ENCODE measurements at regions not wholly inside any gene's neighbourhood (a gene's known extent, or its start where the extent isn't known, plus 50 kb on each side); places are given as distances from the start of the nearest gene placed in this dataset.

GRCh38 chr20:3340443-3340842, 67.0 kb downstream of the DNAAF9 start:
- Mint-ChIP-seq H3K27ac (no peak overlapping the region), H3K27me3 (ENCODE audit: insufficient read depth) (no peaks in the 10 kb centered on the region), H3K4me1 (ENCODE audit: low read depth) (peaks cover 10% of the 10 kb centered on the region), H3K4me3 (no peak overlapping the region), H3K36me3 (ENCODE audit: low read depth) (peaks cover 41% of the 10 kb centered on the region), H3K9me3 (no peaks in the 10 kb centered on the region)
- TF ChIP-seq, protein P1, sequence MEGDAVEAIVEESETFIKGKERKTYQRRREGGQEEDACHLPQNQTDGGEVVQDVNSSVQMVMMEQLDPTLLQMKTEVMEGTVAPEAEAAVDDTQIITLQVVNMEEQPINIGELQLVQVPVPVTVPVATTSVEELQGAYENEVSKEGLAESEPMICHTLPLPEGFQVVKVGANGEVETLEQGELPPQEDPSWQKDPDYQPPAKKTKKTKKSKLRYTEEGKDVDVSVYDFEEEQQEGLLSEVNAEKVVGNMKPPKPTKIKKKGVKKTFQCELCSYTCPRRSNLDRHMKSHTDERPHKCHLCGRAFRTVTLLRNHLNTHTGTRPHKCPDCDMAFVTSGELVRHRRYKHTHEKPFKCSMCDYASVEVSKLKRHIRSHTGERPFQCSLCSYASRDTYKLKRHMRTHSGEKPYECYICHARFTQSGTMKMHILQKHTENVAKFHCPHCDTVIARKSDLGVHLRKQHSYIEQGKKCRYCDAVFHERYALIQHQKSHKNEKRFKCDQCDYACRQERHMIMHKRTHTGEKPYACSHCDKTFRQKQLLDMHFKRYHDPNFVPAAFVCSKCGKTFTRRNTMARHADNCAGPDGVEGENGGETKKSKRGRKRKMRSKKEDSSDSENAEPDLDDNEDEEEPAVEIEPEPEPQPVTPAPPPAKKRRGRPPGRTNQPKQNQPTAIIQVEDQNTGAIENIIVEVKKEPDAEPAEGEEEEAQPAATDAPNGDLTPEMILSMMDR (IDR thresholded peaks at IDR 0.05): no peak
- DNase-seq: no peak

DNA sequence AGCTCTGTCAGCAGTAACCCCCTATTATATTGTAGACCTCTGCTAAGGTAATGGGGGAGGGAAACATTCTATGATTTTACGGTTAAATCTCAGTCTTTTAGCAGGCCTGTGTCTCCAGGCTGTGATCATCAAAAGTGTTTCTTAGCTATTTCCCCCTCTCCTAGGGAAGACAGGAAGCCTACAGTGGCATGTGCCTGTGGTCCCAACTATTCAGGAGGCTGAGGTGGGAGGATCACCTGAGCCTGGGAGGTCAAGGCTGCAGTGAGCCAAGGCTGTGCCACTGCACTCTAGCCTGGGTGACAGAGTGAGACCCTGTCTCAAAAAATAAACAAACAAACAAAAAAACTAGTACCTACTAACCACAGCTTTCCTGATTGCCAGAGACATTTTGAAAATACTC, 67.9 kb downstream of the DNAAF9 start:
- Mint-ChIP-seq H3K4me3 (no peak overlapping the region), H3K36me3 (ENCODE audit: low read depth) (peaks cover 41% of the 10 kb centered on the region)
- TF ChIP-seq, protein P1 (IDR thresholded peaks at IDR 0.05): no peak

DNA sequence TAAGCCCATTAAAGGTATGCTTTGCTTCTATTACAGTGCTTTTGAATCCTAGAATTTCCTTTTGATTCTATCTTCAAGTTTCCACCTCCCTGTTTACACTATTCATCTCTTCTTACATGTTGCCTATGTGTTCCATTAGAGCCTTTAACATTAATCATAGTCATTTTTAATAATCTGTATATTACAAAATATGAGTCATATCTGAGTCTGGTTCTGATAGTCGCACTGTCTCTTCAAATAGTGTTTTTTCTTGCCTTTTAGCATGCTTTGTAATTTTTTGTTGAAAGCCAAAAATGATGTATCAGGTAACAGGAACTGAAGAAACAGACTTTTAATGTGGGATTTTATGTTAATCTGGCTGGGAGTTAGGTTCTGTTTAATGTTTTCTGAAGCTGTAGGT, 68.4 kb downstream of the DNAAF9 start:
- DNase-seq: no peak
- H3K9me3 Mint-ChIP-seq: no peaks in the 10 kb centered on the region
- no peak overlapping the region for H3K4me3 Mint-ChIP-seq
- peaks cover 10% of the 10 kb centered on the region for H3K4me1 Mint-ChIP-seq (ENCODE audit: low read depth)
- H3K36me3 Mint-ChIP-seq (ENCODE audit: low read depth): peaks cover 41% of the 10 kb centered on the region
- no peaks in the 10 kb centered on the region; the same call in 1 of the 2 replicates for H3K27me3 Mint-ChIP-seq (ENCODE audit: insufficient read depth)
- TF ChIP-seq, protein P1 (IDR thresholded peaks at IDR 0.05): no peak
- H3K27ac Mint-ChIP-seq: no peak overlapping the region

More for the DNA sequence above, 67.9 kb downstream of the DNAAF9 start:
- no peak for DNase-seq
- Mint-ChIP-seq H3K9me3 (no peaks in the 10 kb centered on the region), H3K27me3 (ENCODE audit: insufficient read depth) (no peaks in the 10 kb centered on the region), H3K4me1 (ENCODE audit: low read depth) (peaks cover 10% of the 10 kb centered on the region), H3K27ac (no peak overlapping the region)

DNA sequence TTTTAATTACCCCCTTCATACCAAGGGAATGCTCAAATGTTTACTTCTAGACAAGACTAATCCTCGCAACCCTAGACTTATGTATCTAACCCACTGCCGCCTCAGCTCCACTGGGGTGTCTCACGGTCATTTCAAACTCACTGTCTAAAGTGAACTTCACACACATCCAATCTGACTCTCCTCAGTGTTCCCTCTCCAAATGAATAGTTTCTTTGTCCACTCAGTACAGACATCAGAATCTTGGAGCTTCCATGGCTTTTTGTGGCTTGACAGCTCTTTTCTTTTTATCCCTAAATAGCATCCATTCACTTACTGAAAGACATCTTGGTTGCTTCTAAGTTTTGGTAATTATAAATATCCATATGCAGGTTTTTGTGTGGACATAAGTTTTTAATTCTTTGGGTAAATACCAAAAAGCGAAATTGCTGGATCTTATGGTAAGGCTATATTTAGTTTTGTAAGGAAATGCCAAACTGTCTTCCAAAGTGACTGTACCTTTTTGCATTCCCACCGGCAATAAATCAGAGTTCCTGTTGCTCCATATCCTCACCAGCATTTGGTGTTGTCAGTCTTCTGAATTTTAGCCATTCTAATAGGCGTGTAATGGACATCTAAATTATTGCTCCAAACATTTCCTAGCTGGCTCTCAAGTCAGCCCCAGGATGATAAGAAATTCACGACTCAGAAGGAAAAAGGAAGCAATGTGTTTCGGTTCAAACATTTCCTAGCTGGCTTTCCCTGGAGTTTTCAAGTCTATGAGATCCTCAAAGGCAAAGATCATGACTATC, 73.1 kb downstream of the DNAAF9 start:
- Mint-ChIP-seq H3K27me3 (ENCODE audit: insufficient read depth) (no peaks in the 10 kb centered on the region; the same call in 1 of the 2 replicates), H3K9me3 (no peaks in the 10 kb centered on the region), H3K4me1 (ENCODE audit: low read depth) (peaks cover 6% of the 10 kb centered on the region), H3K27ac (no peak overlapping the region; the same call in 1 of the 2 replicates), H3K36me3 (ENCODE audit: low read depth) (peaks cover 30% of the 10 kb centered on the region), H3K4me3 (no peak overlapping the region)
- DNase-seq: no peak
- TF ChIP-seq, protein P1 (IDR thresholded peaks at IDR 0.05): no peak

DNA sequence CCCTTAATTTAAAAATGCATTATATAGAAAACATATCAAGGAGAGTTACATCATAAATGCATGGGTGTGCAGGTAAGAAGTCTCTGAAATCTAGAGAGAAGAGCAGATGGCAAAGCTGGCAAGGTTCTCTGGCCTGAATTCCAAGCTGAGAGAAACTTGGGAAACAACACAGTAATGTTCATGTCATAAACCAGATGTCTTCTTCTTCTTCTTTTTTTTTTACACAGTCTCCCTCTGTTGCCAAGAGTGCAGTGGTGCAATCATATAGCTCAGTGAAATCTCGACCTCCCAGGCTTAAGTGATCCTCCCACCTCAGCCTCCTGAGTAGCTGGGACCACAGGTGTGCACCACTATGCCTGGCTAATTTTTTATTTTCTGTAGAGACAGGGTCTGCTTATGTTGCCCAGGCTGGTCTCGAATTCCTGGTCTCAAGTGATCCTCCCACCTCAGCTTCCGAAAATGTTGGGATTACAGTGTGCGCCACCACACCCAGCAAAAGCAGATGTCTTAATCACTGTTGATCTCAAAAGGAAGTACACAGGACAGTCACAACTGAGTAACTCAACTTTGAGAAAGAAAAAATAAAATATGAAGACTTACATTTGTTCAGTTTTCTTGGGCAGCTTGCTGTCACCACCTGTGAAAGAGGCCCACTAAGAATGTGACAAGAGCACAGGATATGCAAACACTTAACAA, 77.3 kb downstream of the DNAAF9 start:
- TF ChIP-seq, protein P1 (IDR thresholded peaks at IDR 0.05): peak; percentile 46
- H3K27ac Mint-ChIP-seq: no peak overlapping the region
- no peaks in the 10 kb centered on the region for H3K9me3 Mint-ChIP-seq
- H3K4me1 Mint-ChIP-seq (ENCODE audit: low read depth): no peaks in the 10 kb centered on the region
- peaks cover 8% of the 10 kb centered on the region; the same call in 1 of the 2 replicates for H3K36me3 Mint-ChIP-seq (ENCODE audit: low read depth)
- DNase-seq: peak; percentile 12
- no peak overlapping the region for H3K4me3 Mint-ChIP-seq
- H3K27me3 Mint-ChIP-seq (ENCODE audit: insufficient read depth): no peaks in the 10 kb centered on the region; the same call in 1 of the 2 replicates

Measured in HFFc6 (cell line).